ENCODE measurements at regions not wholly inside any gene's neighbourhood (a gene's known extent, or its start where the extent isn't known, plus 50 kb on each side); places are given as distances from the start of the nearest gene placed in this dataset.

GRCh38 chr12:91387461-91388134 is 205.0 kb upstream of the DCN start:
- H3K9me3 ChIP-seq, result peaks cover 0 to 15% (median 0%) of the 10 kb centered on the region in 12 donors
- H3K27ac ChIP-seq, result peak overlapping the region in 5 of 12 donors; percentile 25 to 71 (median 48)
- 67 to 88% (median 76%) methylated on average over 2 of the region's 2 CpGs for WGBS, 4 donors
- H3K27me3 ChIP-seq, result no peaks in the 10 kb centered on the region
- no peak for DNase-seq
- intact Hi-C loops (cut with DNase I), result loop anchor here in 8 of 10 donors (10.0 kb wide), 6 partner anchors 187 to 1217 kb away; no protein-coding TSS in a partner anchor
- no peaks in the 10 kb centered on the region for H3K36me3 ChIP-seq
- no peak for TF ChIP-seq POLR2A (IDR thresholded peaks at IDR 0.05)
- TF ChIP-seq, protein P1, sequence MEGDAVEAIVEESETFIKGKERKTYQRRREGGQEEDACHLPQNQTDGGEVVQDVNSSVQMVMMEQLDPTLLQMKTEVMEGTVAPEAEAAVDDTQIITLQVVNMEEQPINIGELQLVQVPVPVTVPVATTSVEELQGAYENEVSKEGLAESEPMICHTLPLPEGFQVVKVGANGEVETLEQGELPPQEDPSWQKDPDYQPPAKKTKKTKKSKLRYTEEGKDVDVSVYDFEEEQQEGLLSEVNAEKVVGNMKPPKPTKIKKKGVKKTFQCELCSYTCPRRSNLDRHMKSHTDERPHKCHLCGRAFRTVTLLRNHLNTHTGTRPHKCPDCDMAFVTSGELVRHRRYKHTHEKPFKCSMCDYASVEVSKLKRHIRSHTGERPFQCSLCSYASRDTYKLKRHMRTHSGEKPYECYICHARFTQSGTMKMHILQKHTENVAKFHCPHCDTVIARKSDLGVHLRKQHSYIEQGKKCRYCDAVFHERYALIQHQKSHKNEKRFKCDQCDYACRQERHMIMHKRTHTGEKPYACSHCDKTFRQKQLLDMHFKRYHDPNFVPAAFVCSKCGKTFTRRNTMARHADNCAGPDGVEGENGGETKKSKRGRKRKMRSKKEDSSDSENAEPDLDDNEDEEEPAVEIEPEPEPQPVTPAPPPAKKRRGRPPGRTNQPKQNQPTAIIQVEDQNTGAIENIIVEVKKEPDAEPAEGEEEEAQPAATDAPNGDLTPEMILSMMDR (IDR thresholded peaks at IDR 0.05), result no peak
- H3K4me3 ChIP-seq, result no peak overlapping the region
- peak in 1 of 4 donors; percentile 24 for ATAC-seq
- H3K4me1 ChIP-seq, result peaks cover 0 to 9% (median 0%) of the 10 kb centered on the region in 12 donors

DNA sequence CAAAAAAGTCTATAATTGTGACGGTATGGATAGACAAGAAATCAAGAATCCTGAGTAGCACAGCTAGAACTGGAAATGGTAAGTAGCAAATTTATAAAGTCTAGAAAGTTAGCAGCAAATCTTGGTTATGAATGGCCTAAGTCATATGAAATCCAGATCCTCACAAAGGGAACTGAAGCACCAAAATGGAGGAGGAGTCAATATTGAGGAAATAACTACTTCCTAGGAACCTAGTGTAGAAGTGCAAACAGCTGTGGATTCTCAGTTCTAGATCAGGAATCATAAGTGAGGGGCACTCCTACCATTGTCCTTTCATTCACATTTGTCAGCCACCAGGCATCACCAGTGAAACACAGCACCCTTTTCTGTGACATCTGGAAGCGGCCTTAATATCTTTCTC is 202.2 kb upstream of the DCN start:
- intact Hi-C loops (cut with DNase I), result loop anchor here (5.0 to 10.0 kb wide), 15 partner anchors 190 to 1267 kb away; partner anchors contain the start of gene BTG1 (in 1 of the 10)
- 93 to 99% (median 98%) methylated on average over 2 of the region's 2 CpGs for WGBS, 4 donors
- Histone ChIP-seq H3K36me3 (no peaks in the 10 kb centered on the region), H3K4me3 (no peak overlapping the region), H3K27ac (no peak overlapping the region), H3K4me1 (peaks cover 0 to 14% (median 0%) of the 10 kb centered on the region in 12 donors), H3K27me3 (no peaks in the 10 kb centered on the region), H3K9me3 (peaks cover 0 to under 1% (median 0%) of the 10 kb centered on the region in 12 donors)
- DNase-seq, result no peak
- no peak for ATAC-seq
- TF ChIP-seq POLR2A (IDR thresholded peaks at IDR 0.05), result no peak
- TF ChIP-seq, protein P1 (IDR thresholded peaks at IDR 0.05), result no peak

GRCh38 chr12:91384366-91384765 is 201.7 kb upstream of the DCN start:
- WGBS, 4 donors, result 91 to 97% (median 95%) methylated on average over 1 of the region's 1 CpG
- no peaks in the 10 kb centered on the region for H3K9me3 ChIP-seq
- TF ChIP-seq POLR2A (IDR thresholded peaks at IDR 0.05), result no peak
- TF ChIP-seq, protein P1 (IDR thresholded peaks at IDR 0.05), result no peak

GRCh38 chr12:91383099-91383498 is 200.5 kb upstream of the DCN start:
- ATAC-seq, result no peak

More at GRCh38 chr12:91384366-91384765, 201.7 kb upstream of the DCN start:
- H3K4me3 ChIP-seq, result no peak overlapping the region
- H3K36me3 ChIP-seq, result no peaks in the 10 kb centered on the region
- H3K27ac ChIP-seq, result no peak overlapping the region
- peaks cover 0 to 14% (median 0%) of the 10 kb centered on the region in 12 donors for H3K4me1 ChIP-seq
- DNase-seq (no peak), ATAC-seq (no peak)
- intact Hi-C loops (cut with DNase I), result loop anchor here (5.0 to 10.0 kb wide), 15 partner anchors 190 to 1268 kb away; partner anchors contain the start of gene BTG1 (in 1 of the 10)
- no peaks in the 10 kb centered on the region for H3K27me3 ChIP-seq

More at GRCh38 chr12:91383099-91383498, 200.5 kb upstream of the DCN start:
- H3K4me1 ChIP-seq, result peaks cover 0 to 11% (median 0%) of the 10 kb centered on the region in 12 donors
- WGBS, 4 donors, result 65 to 82% (median 79%) methylated on average over 3 of the region's 3 CpGs
- DNase-seq, result no peak
- no peaks in the 10 kb centered on the region for H3K9me3 ChIP-seq
- intact Hi-C loops (cut with DNase I), result loop anchor here (2.0 to 10.0 kb wide), 17 partner anchors 192 to 1269 kb away; partner anchors contain the start of gene BTG1 (in 1 of the 10)
- no peak overlapping the region for H3K27ac ChIP-seq
- no peaks in the 10 kb centered on the region for H3K27me3 ChIP-seq
- no peak for TF ChIP-seq POLR2A (IDR thresholded peaks at IDR 0.05)
- TF ChIP-seq, protein P1 (IDR thresholded peaks at IDR 0.05), result no peak
- no peaks in the 10 kb centered on the region for H3K36me3 ChIP-seq
- no peak overlapping the region for H3K4me3 ChIP-seq

All from heart left ventricle (tissue), 16 donors.